ENCODE measurements at regions not wholly inside any gene's neighbourhood (a gene's known extent, or its start where the extent isn't known, plus 50 kb on each side); places are given as distances from the start of the nearest gene placed in this dataset.
"Not testable (repeated sequence)": the region's sequence is repeated elsewhere in the genome, so short reads cannot be mapped to it uniquely, and the experiment has no call there.

DNA sequence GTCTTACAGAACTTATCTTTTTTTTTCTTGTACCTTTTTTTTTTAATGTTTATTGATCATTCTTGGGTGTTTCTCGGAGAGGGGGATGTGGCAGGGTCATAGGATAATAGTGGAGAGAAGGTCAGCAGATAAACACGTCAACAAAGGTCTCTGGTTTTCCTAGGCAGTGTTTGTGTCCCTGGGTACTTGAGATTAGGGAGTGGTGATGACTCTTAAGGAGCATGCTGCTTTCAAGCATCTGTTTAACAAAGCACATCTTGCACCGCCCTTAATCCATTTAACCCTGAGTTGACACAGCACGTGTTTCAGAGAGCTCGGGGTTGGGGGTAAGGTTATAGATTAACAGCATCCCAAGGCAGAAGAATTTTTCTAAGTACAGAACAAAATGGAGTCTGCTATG lies 345.9 kb downstream of the TUBA3C start:
- H3K4me2 ChIP-seq (ENCODE audit: low read depth, low read length); DNase-seq; CTCF ChIA-PET; H3K4me1 ChIP-seq (ENCODE audit: control insufficient read depth, insufficient read depth, low read length); H2AK9ac ChIP-seq (replicated peaks; ENCODE audit: low read depth, low read length, poor library complexity); H2BK15ac ChIP-seq (ENCODE audit: low read depth, low read length); H3K36me3 ChIP-seq (ENCODE audit: control insufficient read depth, insufficient read depth, low read length); H2BK5ac ChIP-seq (ENCODE audit: low read depth, low read length, poor library complexity, severe bottlenecking); H2BK20ac ChIP-seq (ENCODE audit: low read depth, low read length); H3K9me3 ChIP-seq (ENCODE audit: control insufficient read depth, insufficient read depth, low read length); H3K56ac ChIP-seq (ENCODE audit: extremely low read depth, insufficient read depth, low read length); dilution Hi-C loops (cut with HindIII; ENCODE audit: low sequenced_read_pairs, unreplicated experiment); H3K18ac ChIP-seq (ENCODE audit: low read depth, low read length); H3K4ac ChIP-seq (ENCODE audit: low read depth, low read length); H3K4me3 ChIP-seq (ENCODE audit: insufficient read depth, low read depth, low read length); intact Hi-C loops (cut with micrococcal nuclease); H4K20me1 ChIP-seq (ENCODE audit: insufficient read depth, low read length); H3K14ac ChIP-seq (replicated peaks; ENCODE audit: low read depth, low read length); H4K91ac ChIP-seq (ENCODE audit: insufficient read depth, low read depth, low read length); H3K9me1 ChIP-seq (ENCODE audit: insufficient read depth, low read length); H4K8ac ChIP-seq (ENCODE audit: low read depth in 2 of 2, low read length in 2 of 2); H3K27ac ChIP-seq (ENCODE audit: insufficient read depth, low read length); H3K79me1 ChIP-seq (ENCODE audit: low read depth in 1 of 2, low read length in 2 of 2); H2AFZ ChIP-seq (replicated peaks; ENCODE audit: low read length, poor library complexity); H2BK120ac ChIP-seq (ENCODE audit: low read depth, low read length); H3K27me3 ChIP-seq (ENCODE audit: control insufficient read depth, insufficient read depth, low read length); H3K23ac ChIP-seq (ENCODE audit: low read depth, low read length); H2AK5ac ChIP-seq (ENCODE audit: low read depth, low read length); H3K9ac ChIP-seq (ENCODE audit: low read depth, low read length); in situ Hi-C loops (cut with MboI; ENCODE audit: low sequenced_read_pairs); BruUV-seq (replicated peaks); ATAC-seq (ENCODE audit: low read depth); H4K5ac ChIP-seq (ENCODE audit: low read depth, low read length); POLR2A ChIA-PET (ENCODE audit: unreplicated experiment): not testable (repeated sequence)
- no CpG with 5 or more reads among the region's 5 CpGs for WGBS, 2 experiments (ENCODE audit: extremely low coverage in 2 of 2, insufficient read length in 1 of 2)

DNA sequence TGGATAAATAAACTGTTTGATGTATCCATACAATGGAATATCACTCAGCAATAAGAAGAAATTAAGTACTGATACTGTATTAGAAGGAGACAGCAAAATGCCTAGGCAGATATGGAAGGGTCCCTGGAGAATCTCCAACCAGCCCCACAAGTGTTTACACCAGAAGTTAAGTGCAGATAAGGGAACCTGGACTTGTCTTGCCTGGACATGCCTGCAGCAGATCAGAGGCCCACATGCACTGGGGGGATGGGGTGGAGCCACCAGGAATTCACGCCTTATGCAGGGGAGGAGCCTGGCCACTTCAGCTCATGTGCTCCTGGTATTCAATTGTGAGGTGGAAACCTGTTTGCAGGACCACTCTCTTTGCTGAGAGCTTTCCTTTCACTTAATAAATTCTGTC lies 356.9 kb downstream of the TUBA3C start:
- POLR2A ChIA-PET (ENCODE audit: unreplicated experiment); H3K14ac ChIP-seq (replicated peaks; ENCODE audit: low read depth, low read length); H3K27ac ChIP-seq (ENCODE audit: insufficient read depth, low read length); BruUV-seq (replicated peaks); ATAC-seq (ENCODE audit: low read depth); DNase-seq; H2BK120ac ChIP-seq (ENCODE audit: low read depth, low read length); H4K8ac ChIP-seq (ENCODE audit: low read depth in 2 of 2, low read length in 2 of 2); H3K9ac ChIP-seq (ENCODE audit: low read depth, low read length); H3K56ac ChIP-seq (ENCODE audit: extremely low read depth, insufficient read depth, low read length); H3K4me3 ChIP-seq (ENCODE audit: insufficient read depth, low read depth, low read length); H2BK20ac ChIP-seq (ENCODE audit: low read depth, low read length); H3K9me3 ChIP-seq (ENCODE audit: control insufficient read depth, insufficient read depth, low read length); H2AK5ac ChIP-seq (ENCODE audit: low read depth, low read length); H3K23ac ChIP-seq (ENCODE audit: low read depth, low read length); H4K20me1 ChIP-seq (ENCODE audit: insufficient read depth, low read length); intact Hi-C loops (cut with micrococcal nuclease); H2AFZ ChIP-seq (replicated peaks; ENCODE audit: low read length, poor library complexity); H3K4me1 ChIP-seq (ENCODE audit: control insufficient read depth, insufficient read depth, low read length); dilution Hi-C loops (cut with HindIII; ENCODE audit: low sequenced_read_pairs, unreplicated experiment); H3K4me2 ChIP-seq (ENCODE audit: low read depth, low read length); H3K4ac ChIP-seq (ENCODE audit: low read depth, low read length); H2BK15ac ChIP-seq (ENCODE audit: low read depth, low read length); H3K79me1 ChIP-seq (ENCODE audit: low read depth in 1 of 2, low read length in 2 of 2); in situ Hi-C loops (cut with MboI; ENCODE audit: low sequenced_read_pairs); H3K9me1 ChIP-seq (ENCODE audit: insufficient read depth, low read length); H2AK9ac ChIP-seq (replicated peaks; ENCODE audit: low read depth, low read length, poor library complexity); H4K91ac ChIP-seq (ENCODE audit: insufficient read depth, low read depth, low read length); H3K18ac ChIP-seq (ENCODE audit: low read depth, low read length); CTCF ChIA-PET; H4K5ac ChIP-seq (ENCODE audit: low read depth, low read length); H2BK5ac ChIP-seq (ENCODE audit: low read depth, low read length, poor library complexity, severe bottlenecking); H3K27me3 ChIP-seq (ENCODE audit: control insufficient read depth, insufficient read depth, low read length); H3K36me3 ChIP-seq (ENCODE audit: control insufficient read depth, insufficient read depth, low read length): not testable (repeated sequence)
- WGBS, 2 experiments (ENCODE audit: extremely low coverage in 2 of 2, insufficient read length in 1 of 2): no CpG with 5 or more reads among the region's 1 CpG
